Thyroid gland (tissue), 4 donors: ENCODE measurements at regions not wholly inside any gene's neighbourhood (a gene's known extent, or its start where the extent isn't known, plus 50 kb on each side); places are given as distances from the start of the nearest gene placed in this dataset.

Experiments
- CTCF ChIP-seq, 6 experiments: fragments of 200-600 bp in 3 of 6; fragments of 450-650 bp in 3 of 6; sonication (generic) in 3 of 6; IDR thresholded peaks; one replicate each; pipeline ENCODE4 v1.5.1; 2016 to 2019; ENCODE audit warnings: antibody characterized with exemption in 6 of 6, mild to moderate bottlenecking in 2 of 6, inconsistent platforms in 1 of 6, moderate library complexity in 1 of 6
- POLR2A ChIP-seq, 2 donors: fragments of 450-650 bp; IDR thresholded peaks; one replicate each; pipeline ENCODE4 v1.6.1; 2017; ENCODE audit warnings: antibody characterized with exemption in 2 of 2, mild to moderate bottlenecking in 2 of 2, moderate library complexity in 1 of 2

- TF ChIP-seq POLR2A (IDR thresholded peaks at IDR 0.05) (no peak), CTCF (IDR thresholded peaks at IDR 0.05) (no peak)
Measured at GRCh38 chr16:72532906-72533410, 361.0 kb upstream of the PMFBP1 start.
